HUES64 (cell line): ENCODE measurements at regions not wholly inside any gene's neighbourhood (a gene's known extent, or its start where the extent isn't known, plus 50 kb on each side); places are given as distances from the start of the nearest gene placed in this dataset.

Experiments
- H3K27ac ChIP-seq: 2 replicates; pipeline ENCODE4 v1.7.0; 2013; ENCODE audit warnings: low read depth, low read length, inconsistent platforms
- H3K27me3 ChIP-seq: 2 replicates; pipeline ENCODE4 v1.6.1; 2013; ENCODE audit warnings: mild to moderate bottlenecking, low read length; ENCODE audit not compliant: insufficient read depth
- H3K36me3 ChIP-seq: 2 replicates; pipeline ENCODE4 v1.6.1; 2013; ENCODE audit warnings: mild to moderate bottlenecking, low read length; ENCODE audit not compliant: insufficient read depth
- H3K4me1 ChIP-seq: 2 replicates; pipeline ENCODE4 v1.6.1; 2013; ENCODE audit warnings: mild to moderate bottlenecking, low read length, moderate library complexity; ENCODE audit not compliant: insufficient read depth
- H3K4me3 ChIP-seq: 2 replicates; pipeline ENCODE4 v1.5.1; 2013; ENCODE audit warnings: mild to moderate bottlenecking, low read length, moderate library complexity
- H3K9ac ChIP-seq: 2 replicates; pipeline ENCODE4 v1.6.1; 2013; ENCODE audit warnings: mild to moderate bottlenecking, low read depth, low read length
- H3K9me3 ChIP-seq: 2 replicates; pipeline ENCODE4 v1.6.1; 2013; ENCODE audit warnings: low read depth, low read length; ENCODE audit not compliant: insufficient read depth
- WGBS: fragments of 150-250, 120-280 bp; methylation state at CpG from one replicate; pipeline ENCODE4 v1.1.7; 2013; ENCODE audit warnings: missing lambda C conversion rate; 5-methylcytosine and 5-hydroxymethylcytosine counted together

DNA sequence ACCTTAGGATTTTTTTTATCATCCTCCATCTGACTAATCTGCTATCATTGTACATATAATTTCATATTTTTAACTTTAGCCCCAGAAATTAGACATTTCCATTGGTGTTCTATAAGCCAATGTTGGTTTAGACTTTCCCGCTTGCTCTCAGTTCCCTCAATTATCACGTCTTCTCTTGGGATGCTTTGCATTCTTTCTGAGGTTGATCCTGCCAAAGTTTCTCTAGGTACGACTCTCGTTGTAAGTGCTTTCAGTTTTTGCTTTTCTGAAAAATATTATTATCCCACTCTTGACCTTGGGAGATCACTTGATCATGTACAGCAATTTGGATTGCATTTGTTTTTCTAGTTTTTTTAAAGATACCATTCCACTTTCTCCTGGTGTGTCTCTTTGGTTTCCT is 270.2 kb downstream of the IRS2 start:
- 82% methylated on average over 4 of the region's 4 CpGs for WGBS
- no peaks in the 10 kb centered on the region for H3K27me3 ChIP-seq

DNA sequence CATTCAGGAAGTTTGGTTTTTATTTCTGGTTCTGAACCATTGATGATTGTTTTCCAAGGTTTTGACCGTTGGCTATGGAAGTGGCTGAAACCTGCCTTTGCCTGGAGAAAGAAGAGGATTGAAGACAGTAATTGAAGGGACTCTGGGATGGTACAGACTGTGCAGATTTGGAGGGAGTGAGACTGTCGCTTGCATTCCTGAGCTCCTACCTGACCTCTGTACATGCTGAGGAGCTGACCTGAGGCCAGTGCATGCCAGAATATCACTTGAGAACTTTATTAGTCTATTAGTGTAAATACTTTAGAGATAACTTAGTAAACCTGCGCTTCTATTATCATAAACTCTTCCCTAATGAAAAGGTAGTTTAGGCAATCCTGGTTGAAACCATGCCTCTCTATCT is 276.4 kb downstream of the IRS2 start:
- Histone ChIP-seq H3K9me3 (no peaks in the 10 kb centered on the region), H3K4me1 (no peaks in the 10 kb centered on the region), H3K27ac (no peak overlapping the region), H3K4me3 (no peak overlapping the region), H3K9ac (no peak overlapping the region), H3K27me3 (no peaks in the 10 kb centered on the region), H3K36me3 (no peaks in the 10 kb centered on the region)
- 96% methylated on average over 2 of the region's 3 CpGs for WGBS

More for the DNA sequence above, 270.2 kb downstream of the IRS2 start:
- Histone ChIP-seq H3K4me3 (no peak overlapping the region), H3K4me1 (no peaks in the 10 kb centered on the region), H3K27ac (no peak overlapping the region), H3K36me3 (no peaks in the 10 kb centered on the region), H3K9ac (no peak overlapping the region), H3K9me3 (no peaks in the 10 kb centered on the region)

GRCh38 chr13:109509154-109509900 is 277.1 kb downstream of the IRS2 start:
- 97% methylated on average over 4 of the region's 4 CpGs for WGBS
- Histone ChIP-seq H3K4me1 (no peaks in the 10 kb centered on the region), H3K9ac (no peak overlapping the region), H3K27me3 (no peaks in the 10 kb centered on the region), H3K9me3 (no peaks in the 10 kb centered on the region), H3K36me3 (no peaks in the 10 kb centered on the region), H3K27ac (no peak overlapping the region), H3K4me3 (no peak overlapping the region)

- H3K9ac ChIP-seq: no peak overlapping the region
- H3K4me1 ChIP-seq: no peaks in the 10 kb centered on the region
- no peak overlapping the region for H3K4me3 ChIP-seq
- 70% methylated on average over 4 of the region's 6 CpGs for WGBS
- no peaks in the 10 kb centered on the region for H3K9me3 ChIP-seq
- no peak overlapping the region for H3K27ac ChIP-seq
- no peaks in the 10 kb centered on the region for H3K36me3 ChIP-seq
- no peaks in the 10 kb centered on the region for H3K27me3 ChIP-seq
Observed at GRCh38 chr13:109500146-109500773, 286.1 kb downstream of the IRS2 start.

DNA sequence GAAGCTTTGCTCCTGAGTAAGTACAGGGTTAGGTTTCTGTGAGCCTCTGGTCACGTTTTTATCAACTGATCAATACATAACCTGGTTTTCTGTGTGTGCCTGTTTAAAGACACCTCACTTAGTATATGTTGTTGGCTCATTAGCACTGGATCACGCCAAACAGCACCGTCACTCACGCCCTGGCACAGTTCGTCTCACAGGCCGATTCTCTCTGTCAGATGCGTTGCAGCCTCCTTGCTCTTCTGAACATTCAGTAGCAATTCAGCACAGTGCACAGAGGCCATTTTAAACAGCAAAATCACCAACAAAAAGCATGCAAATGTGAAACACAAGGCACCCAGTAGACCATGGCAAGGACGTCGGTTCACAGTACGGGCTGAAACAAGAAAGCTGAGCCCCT is 288.5 kb downstream of the IRS2 start:
- Histone ChIP-seq H3K4me1 (no peaks in the 10 kb centered on the region), H3K4me3 (no peak overlapping the region), H3K9me3 (no peaks in the 10 kb centered on the region), H3K27ac (no peak overlapping the region), H3K9ac (no peak overlapping the region), H3K27me3 (no peaks in the 10 kb centered on the region), H3K36me3 (no peaks in the 10 kb centered on the region)
- WGBS: 95% methylated on average over 10 of the region's 10 CpGs

- no peak overlapping the region for H3K27ac ChIP-seq
Observed at GRCh38 chr13:109496216-109496615, 290.2 kb downstream of the IRS2 start.

GRCh38 chr13:109494925-109495369 is 291.4 kb downstream of the IRS2 start:
- H3K27ac ChIP-seq: no peak overlapping the region
- no peaks in the 10 kb centered on the region for H3K4me1 ChIP-seq
- no peaks in the 10 kb centered on the region for H3K27me3 ChIP-seq
- no peak overlapping the region for H3K9ac ChIP-seq
- H3K4me3 ChIP-seq: no peak overlapping the region
- 96% methylated on average over 7 of the region's 9 CpGs for WGBS
- no peaks in the 10 kb centered on the region for H3K9me3 ChIP-seq
- no peaks in the 10 kb centered on the region for H3K36me3 ChIP-seq

More at GRCh38 chr13:109496216-109496615, 290.2 kb downstream of the IRS2 start:
- H3K9ac ChIP-seq: no peak overlapping the region
- H3K4me3 ChIP-seq: no peak overlapping the region
- no peaks in the 10 kb centered on the region for H3K9me3 ChIP-seq
- H3K4me1 ChIP-seq: no peaks in the 10 kb centered on the region
- 95% methylated on average over 7 of the region's 7 CpGs for WGBS
- no peaks in the 10 kb centered on the region for H3K36me3 ChIP-seq
- no peaks in the 10 kb centered on the region for H3K27me3 ChIP-seq

GRCh38 chr13:109485136-109485794 is 301.1 kb downstream of the IRS2 start:
- H3K36me3 ChIP-seq: no peaks in the 10 kb centered on the region
- H3K27ac ChIP-seq: no peak overlapping the region
- H3K4me3 ChIP-seq: no peak overlapping the region
- 0 out of 2 replicates have a peak, but pooled peaks cover 7% of the 10 kb centered on the region for H3K9me3 ChIP-seq
- H3K4me1 ChIP-seq: no peaks in the 10 kb centered on the region
- no peak overlapping the region for H3K9ac ChIP-seq
- 91% methylated on average over 13 of the region's 13 CpGs for WGBS
- H3K27me3 ChIP-seq: no peaks in the 10 kb centered on the region

GRCh38 chr13:109483284-109483683 is 303.1 kb downstream of the IRS2 start:
- H3K4me3 ChIP-seq: no peak overlapping the region
- no peak overlapping the region for H3K9ac ChIP-seq
- 96% methylated on average over 5 of the region's 5 CpGs for WGBS
- no peak overlapping the region for H3K27ac ChIP-seq
- no peaks in the 10 kb centered on the region for H3K27me3 ChIP-seq
- H3K9me3 ChIP-seq: no peaks in the 10 kb centered on the region
- H3K4me1 ChIP-seq: no peaks in the 10 kb centered on the region
- H3K36me3 ChIP-seq: no peaks in the 10 kb centered on the region

DNA sequence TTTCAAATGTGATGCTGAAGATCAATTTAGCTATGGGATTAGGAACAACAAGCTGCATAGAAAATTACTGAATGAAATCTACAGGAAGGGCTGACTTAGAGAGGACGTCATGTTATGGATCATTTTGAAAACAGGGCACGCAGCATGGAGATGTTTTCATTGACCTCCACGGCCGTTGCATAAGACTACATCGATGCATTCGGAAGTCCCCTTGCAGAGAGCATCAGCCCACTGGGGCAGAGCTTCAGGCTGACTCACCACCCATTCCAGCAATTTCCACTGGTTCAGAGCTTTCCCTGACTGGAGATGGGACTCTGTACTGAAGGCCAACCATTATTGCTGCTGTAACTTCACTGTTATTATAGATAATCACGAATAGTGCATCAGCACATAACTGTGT is 305.3 kb downstream of the IRS2 start:
- WGBS: 94% methylated on average over 6 of the region's 7 CpGs
- H3K9ac ChIP-seq: no peak overlapping the region

More for the DNA sequence above, 305.3 kb downstream of the IRS2 start:
- H3K9me3 ChIP-seq: no peaks in the 10 kb centered on the region
- no peaks in the 10 kb centered on the region for H3K36me3 ChIP-seq
- H3K27me3 ChIP-seq: no peaks in the 10 kb centered on the region
- no peak overlapping the region for H3K27ac ChIP-seq
- no peaks in the 10 kb centered on the region for H3K4me1 ChIP-seq
- no peak overlapping the region for H3K4me3 ChIP-seq
